GM12878 (cell line): ENCODE measurements at regions not wholly inside any gene's neighbourhood (a gene's known extent, or its start where the extent isn't known, plus 50 kb on each side); places are given as distances from the start of the nearest gene placed in this dataset.

Experiments used
- ATAC-seq: fragments of 200-7000 bp; cut with Tn5 transposase; 3 replicates; pipeline ENCODE4 v1.9.1; 2020; ENCODE audit warnings: mild to moderate bottlenecking, moderate library complexity
- BruUV-seq: library from RNA; stranded (reverse); fragments of 400-500 nt; replicated peaks from 2 replicates; lab custom pipeline; 2021; lab: Mats Ljungman, UMichigan
- CTCF ChIA-PET: fragments of 300-600 bp; sonication (Branson Sonifier 250); formaldehyde crosslinking; extraction: SDS; loops from one replicate; lab custom pipeline; 2021; ENCODE audit warnings: inconsistent platforms; lab: Yijun Ruan, JAX
- POLR2A ChIA-PET: fragments of 350-600 bp; formaldehyde crosslinking; extraction: SDS; loops from one replicate; lab custom pipeline; 2021; ENCODE audit warnings: inconsistent platforms; lab: Charles Lee
- RAD21 ChIA-PET: fragments of 300-600 bp; sonication (Branson Sonifier 250); formaldehyde crosslinking; loops from one replicate; lab custom pipeline; 2023; ENCODE audit warnings: antibody characterized with exemption; ENCODE audit not compliant: unreplicated experiment; lab: Charles Lee
- SMC1A ChIA-PET: fragments of 300-600 bp; sonication (Branson Sonifier 250); formaldehyde crosslinking; loops from one replicate; lab custom pipeline; 2023; ENCODE audit not compliant: unreplicated experiment, uncharacterized antibody; lab: Charles Lee
- DNase-seq: peaks from one replicate; pipeline ENCODE4 v3.0.0-alpha.2; 2011; ENCODE audit warnings: low read depth, low spot score
- FAIRE-seq: peaks from 3 replicates; lab custom pipeline; 2011; peaks lifted over from hg19 to GRCh38; lab: Jason Lieb, UNC
- H2AFZ ChIP-seq: 2 replicates; pipeline ENCODE4 v1.6.0; 2011; ENCODE audit warnings: low read depth, low read length, control low read depth; ENCODE audit not compliant: control insufficient read depth
- H3K27ac ChIP-seq: 2 replicates; pipeline ENCODE4 v1.5.1; 2011; ENCODE audit warnings: control low read depth; ENCODE audit not compliant: control insufficient read depth, insufficient read depth
- H3K27me3 ChIP-seq, 2 experiments: replicated peaks in 1 of 2; 2 replicates each; pipeline versions ENCODE4 v1.6.0 to v1.6.1; 2011; ENCODE audit warnings: low read length in 1 of 2; ENCODE audit not compliant: control insufficient read depth in 2 of 2, insufficient read depth in 2 of 2
- H3K36me3 ChIP-seq, 2 experiments: 2 replicates each; pipeline ENCODE4 v1.5.1; 2011; ENCODE audit warnings: low read length in 1 of 2; ENCODE audit not compliant: control insufficient read depth in 2 of 2, insufficient read depth in 2 of 2
- H3K4me1 ChIP-seq: 2 replicates; pipeline ENCODE4 v1.6.1; 2011; ENCODE audit warnings: mild to moderate bottlenecking, low read length, moderate library complexity, mixed read lengths; ENCODE audit not compliant: control insufficient read depth, insufficient read depth
- H3K4me2 ChIP-seq: 2 replicates; pipeline ENCODE4 v1.6.0; 2011; ENCODE audit warnings: control low read depth; ENCODE audit not compliant: control insufficient read depth, insufficient read depth
- H3K4me3 ChIP-seq: fragments of 200-600 bp; sonication (generic); 2 replicates; pipeline ENCODE4 v1.5.1; 2016
- H3K79me2 ChIP-seq: 2 replicates; pipeline ENCODE4 v1.6.0; 2011; ENCODE audit warnings: low read length; ENCODE audit not compliant: control insufficient read depth, insufficient read depth
- H3K9ac ChIP-seq: 2 replicates; pipeline ENCODE4 v1.8.0; 2011; ENCODE audit warnings: low read length, control low read depth, mixed read lengths; ENCODE audit not compliant: control insufficient read depth, insufficient read depth
- H3K9me3 ChIP-seq: replicated peaks from 3 replicates; pipeline ENCODE4 v1.5.1; 2011; ENCODE audit warnings: mild to moderate bottlenecking, low read length; ENCODE audit not compliant: control insufficient read depth, insufficient read depth
- H4K20me1 ChIP-seq: 2 replicates; pipeline ENCODE4 v1.6.0; 2011; ENCODE audit not compliant: control insufficient read depth, insufficient read depth
- E4F1 ChIP-seq: fragments of 450-650 bp; IDR thresholded peaks from 2 replicates; pipeline ENCODE4 v1.6.1; 2018; ENCODE audit warnings: borderline replicate concordance, mild to moderate bottlenecking; ENCODE audit not compliant: partially characterized antibody
- FOS ChIP-seq: IDR thresholded peaks from 3 replicates; pipeline ENCODE4 v1.6.1; 2011; ENCODE audit warnings: borderline replicate concordance; ENCODE audit not compliant: insufficient read length; ENCODE audit errors: extremely low read depth
- HDAC2 ChIP-seq: fragments of 200-600 bp; sonication (generic); IDR thresholded peaks from 2 replicates; pipeline ENCODE4 v1.6.1; 2017
- HSF1 ChIP-seq: fragments of 150-350 bp; IDR thresholded peaks from 2 replicates; pipeline ENCODE4 v1.6.1; 2014; ENCODE audit warnings: mild to moderate bottlenecking, low read depth, low read length
- KLF5 ChIP-seq: fragments of 450-650 bp; IDR thresholded peaks from 2 replicates; pipeline ENCODE4 v1.6.1; 2014; ENCODE audit warnings: mild to moderate bottlenecking; ENCODE audit not compliant: partially characterized antibody
- NFYA ChIP-seq: IDR thresholded peaks from 2 replicates; pipeline ENCODE4 v1.6.1; 2011; ENCODE audit warnings: low read depth, mild to moderate bottlenecking, low read length, improper control_type of control experiment, borderline replicate concordance
- SMAD1 ChIP-seq: fragments of 450-650 bp; IDR thresholded peaks from 2 replicates; pipeline ENCODE4 v1.6.1; 2018; ENCODE audit warnings: mild to moderate bottlenecking, low read depth; ENCODE audit not compliant: partially characterized antibody
- SMARCA5 ChIP-seq: fragments of 450-650 bp; IDR thresholded peaks from 2 replicates; pipeline ENCODE4 v1.6.1; 2017; ENCODE audit warnings: mild to moderate bottlenecking
- SP1 ChIP-seq: IDR thresholded peaks from one replicate; pipeline ENCODE4 v1.6.1; 2011; ENCODE audit warnings: low read depth, low read length
- WGBS: methylation state at CpG from one replicate; pipeline ENCODE4 v1.1.6; 2016; ENCODE audit warnings: low lambda C conversion rate; ENCODE audit not compliant: insufficient replicate concordance, insufficient coverage; ENCODE audit errors: missing lambda C conversion rate; 5-methylcytosine and 5-hydroxymethylcytosine counted together
- in situ Hi-C: fragments of 300-500 bp; cut with MboI; formaldehyde crosslinking; loops from 9 replicates; pipeline ENCODE4 v1.14.3; 2018; ENCODE audit warnings: mixed read lengths
- intact Hi-C: fragments of 100-400 bp; cut with micrococcal nuclease; formaldehyde crosslinking; loops from one replicate; pipeline ENCODE4 v1.14.2; 2022; ENCODE audit not compliant: unreplicated experiment

- BruUV-seq, result no TSS peak
- H2AFZ ChIP-seq, result no peak overlapping the region
- H3K4me1 ChIP-seq, result peaks cover 1% of the 10 kb centered on the region; the same call in 1 of the 2 replicates
- ChIA-PET CTCF (no interaction called here), POLR2A (no interaction called here), RAD21 (no interaction called here), SMC1A (interaction anchor here (1.2 to 1.5 kb wide), 2 partner anchors 9 to 323 kb away, joined by 3 to 4 read pairs; no protein-coding TSS in a partner anchor)
- H4K20me1 ChIP-seq, result no peaks in the 10 kb centered on the region
- 18% methylated on average over 2 of the region's 2 CpGs for WGBS
- H3K27me3 ChIP-seq, result no peaks in the 10 kb centered on the region
- H3K9me3 ChIP-seq, result no peaks in the 10 kb centered on the region
- FAIRE-seq (no peak), ATAC-seq (no peak), DNase-seq (no peak)
- H3K4me3 ChIP-seq, result no peak overlapping the region
- TF ChIP-seq E4F1 (no peak), KLF5 (no peak), FOS (no peak), SMARCA5 (no peak), HSF1 (no peak), SMAD1 (no peak), HDAC2 (no peak), NFYA (no peak), SP1 (no peak)
- no peak overlapping the region for H3K4me2 ChIP-seq
- H3K79me2 ChIP-seq, result no peaks in the 10 kb centered on the region
- in situ Hi-C loops, result no loop called here
- H3K27ac ChIP-seq, result no peak overlapping the region
- intact Hi-C loops, result no loop called here
- no peaks in the 10 kb centered on the region for H3K36me3 ChIP-seq
- no peak overlapping the region for H3K9ac ChIP-seq
Measured at GRCh38 chr5:9953691-9954090, 296.0 kb downstream of the ATPSCKMT start.
